NAMALWA (cell line): ENCODE measurements at regions not wholly inside any gene's neighbourhood (a gene's known extent, or its start where the extent isn't known, plus 50 kb on each side); places are given as distances from the start of the nearest gene placed in this dataset.

Source experiments
- DNase-seq: peaks from one replicate; pipeline ENCODE4 v3.0.0-alpha.2; 2015; ENCODE audit warnings: low spot score

GRCh38 chr13:31049083-31049482 is 112.6 kb downstream of the HSPH1 start:
- no peak for DNase-seq

- DNase-seq = no peak
Observed at GRCh38 chr13:31048521-31048920, 113.2 kb downstream of the HSPH1 start.

- no peak for DNase-seq
Observed at GRCh38 chr13:31046711-31047279, 114.3 kb downstream of the TEX26 start.

GRCh38 chr13:31045286-31046081 is 113.0 kb downstream of the TEX26 start:
- no peak for DNase-seq

- DNase-seq = peak; percentile 83
Observed at GRCh38 chr13:31044364-31045285, 112.2 kb downstream of the TEX26 start.

- no peak for DNase-seq
Observed at GRCh38 chr13:31043957-31044356, 111.5 kb downstream of the TEX26 start.

GRCh38 chr13:31042481-31043165 is 110.2 kb downstream of the TEX26 start:
- no peak for DNase-seq

- DNase-seq = no peak
Observed at GRCh38 chr13:31042049-31042448, 109.6 kb downstream of the TEX26 start.

GRCh38 chr13:31038834-31039552 is 106.5 kb downstream of the TEX26 start:
- DNase-seq = peak; percentile 50

- DNase-seq = no peak
Observed at GRCh38 chr13:31037874-31038500, 105.5 kb downstream of the TEX26 start.

- DNase-seq = no peak
Observed at GRCh38 chr13:31036731-31037695, 104.6 kb downstream of the TEX26 start.

GRCh38 chr13:31035185-31035965 is 102.9 kb downstream of the TEX26 start:
- no peak for DNase-seq

- no peak for DNase-seq
Observed at GRCh38 chr13:31032528-31033113, 100.2 kb downstream of the TEX26 start.

- DNase-seq = no peak
Observed at GRCh38 chr13:31031482-31031881, 99.0 kb downstream of the TEX26 start.

GRCh38 chr13:31029102-31029501 is 96.6 kb downstream of the TEX26 start:
- DNase-seq = no peak

- DNase-seq = no peak
Observed at GRCh38 chr13:31027136-31027535, 94.7 kb downstream of the TEX26 start.
